ENCODE measurements at regions not wholly inside any gene's neighbourhood (a gene's known extent, or its start where the extent isn't known, plus 50 kb on each side); places are given as distances from the start of the nearest gene placed in this dataset.

DNA sequence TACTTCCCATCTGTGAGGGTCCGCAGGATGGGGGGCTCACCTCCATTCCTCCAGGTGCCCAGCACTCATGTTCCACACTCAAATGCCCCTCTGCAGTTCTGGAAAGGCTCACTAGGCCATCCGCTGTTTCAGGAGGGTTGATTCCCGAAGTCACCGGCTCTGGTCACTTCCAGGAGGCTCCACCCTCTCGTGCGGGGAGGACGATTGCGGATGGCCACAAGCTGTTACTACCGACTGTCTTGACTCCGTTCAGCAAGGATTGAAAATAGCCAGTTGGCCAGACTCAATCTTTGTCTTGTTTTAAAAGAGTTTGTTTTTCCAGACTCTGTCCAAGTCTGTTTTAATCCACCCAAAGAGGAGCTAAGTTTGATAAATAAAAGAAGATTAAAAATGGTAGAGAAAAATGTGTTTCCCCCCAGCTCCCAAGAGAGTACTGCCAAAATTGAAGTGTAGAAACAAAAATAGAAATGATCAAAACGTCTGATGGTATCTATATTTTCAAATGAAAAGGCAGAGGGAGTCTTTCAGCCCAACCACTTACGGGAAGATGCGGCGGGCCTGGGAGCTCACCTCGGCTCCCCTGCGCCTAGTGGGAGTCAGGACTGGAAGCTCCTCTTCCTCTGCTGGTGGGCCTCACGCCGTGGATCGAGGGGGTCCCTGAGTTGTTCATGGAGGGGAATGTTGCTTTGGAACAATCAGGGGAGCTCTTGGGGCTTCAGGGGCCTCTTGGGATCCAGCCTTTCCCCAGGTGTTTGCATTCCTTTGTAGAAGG, 1280.8 kb downstream of the BRD1 start:
- no peak overlapping the region for H3K9ac ChIP-seq (ENCODE audit: low read depth, low read length, poor library complexity)
- no CpG with 5 or more reads among the region's 19 CpGs for WGBS, 2 donors (ENCODE audit: extremely low coverage in 2 of 2, insufficient read length in 2 of 2, insufficient replicate concordance in 1 of 2)

DNA sequence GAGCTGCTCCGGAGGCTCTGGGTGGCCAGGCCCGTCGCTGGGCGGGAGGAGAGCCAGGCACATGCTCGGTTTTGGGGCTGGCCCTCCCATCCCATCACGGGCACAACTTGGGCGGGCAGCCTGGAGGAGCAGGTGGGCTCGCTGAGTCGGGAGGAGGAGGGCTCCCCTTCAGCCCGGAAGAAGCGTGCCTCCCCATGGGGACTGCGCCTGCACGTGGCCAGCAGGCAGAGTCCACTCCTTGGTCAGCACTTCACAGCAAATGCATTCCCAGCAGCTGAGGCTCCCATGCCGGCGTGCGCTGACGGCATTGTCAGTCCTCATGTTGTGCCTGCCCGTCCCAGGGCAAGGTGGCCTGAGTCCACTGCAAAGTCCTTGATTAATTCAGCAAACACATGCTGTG, 1281.7 kb downstream of the BRD1 start:
- no CpG with 5 or more reads among the region's 18 CpGs for WGBS, 2 donors (ENCODE audit: extremely low coverage in 2 of 2, insufficient read length in 2 of 2, insufficient replicate concordance in 1 of 2)

More for the DNA sequence above, 1280.8 kb downstream of the BRD1 start:
- peaks cover 0 to 3% (median 0%) of the 10 kb centered on the region in 3 experiments for H3K27me3 ChIP-seq (ENCODE audit: control insufficient read depth in 3 of 3, insufficient read depth in 3 of 3, low read depth in 1 of 3, low read length in 3 of 3)
- H3K14ac ChIP-seq (ENCODE audit: low read length) = peak overlapping the region; percentile 50
- no peak overlapping the region for H2BK120ac ChIP-seq (ENCODE audit: low read depth, low read length)
- peak overlapping the region; percentile 49 for H2AK5ac ChIP-seq (ENCODE audit: low read depth, low read length)
- H2BK12ac ChIP-seq (ENCODE audit: low read length) = no peak overlapping the region
- H3K4me2 ChIP-seq (ENCODE audit: insufficient read depth, low read length, poor library complexity, severe bottlenecking) = no peak overlapping the region
- H3K4me3 ChIP-seq (ENCODE audit: low read length in 2 of 2) = no peak overlapping the region
- no peak overlapping the region for H3K4ac ChIP-seq (ENCODE audit: low read length)
- DNase-seq (ENCODE audit: low spot score) = no peak
- no peak overlapping the region for H3K18ac ChIP-seq (ENCODE audit: low read length)
- H3K4me1 ChIP-seq (ENCODE audit: control insufficient read depth in 2 of 2, insufficient read depth in 1 of 2, low read depth in 1 of 2, low read length in 2 of 2) = no peaks in the 10 kb centered on the region
- peaks cover 9% of the 10 kb centered on the region for H3K79me1 ChIP-seq (ENCODE audit: low read depth, low read length)
- H3K9me3 ChIP-seq (replicated peaks in 1 of 2; ENCODE audit: control insufficient read depth in 2 of 2, insufficient read depth in 1 of 2, low read depth in 1 of 2, low read length in 2 of 2) = peaks cover 0 to 5% of the 10 kb centered on the region in 2 donors
- no peak overlapping the region for H2AFZ ChIP-seq (ENCODE audit: low read length)
- peaks cover 0 to 2% of the 10 kb centered on the region in 2 donors for H3K36me3 ChIP-seq (replicated peaks in 1 of 2; ENCODE audit: control insufficient read depth in 2 of 2, insufficient read depth in 2 of 2, low read length in 2 of 2)
- H4K91ac ChIP-seq (ENCODE audit: low read depth, low read length, poor library complexity) = no peak overlapping the region
- H2BK5ac ChIP-seq (ENCODE audit: low read length) = peak overlapping the region; percentile 3
- no peak overlapping the region for H2BK15ac ChIP-seq (ENCODE audit: low read length)
- no peak overlapping the region for H3K27ac ChIP-seq (replicated peaks; ENCODE audit: low read length)
- H3K23ac ChIP-seq (ENCODE audit: low read depth, low read length, poor library complexity) = no peak overlapping the region
- no peak overlapping the region for H4K8ac ChIP-seq (ENCODE audit: low read depth, low read length)

DNA sequence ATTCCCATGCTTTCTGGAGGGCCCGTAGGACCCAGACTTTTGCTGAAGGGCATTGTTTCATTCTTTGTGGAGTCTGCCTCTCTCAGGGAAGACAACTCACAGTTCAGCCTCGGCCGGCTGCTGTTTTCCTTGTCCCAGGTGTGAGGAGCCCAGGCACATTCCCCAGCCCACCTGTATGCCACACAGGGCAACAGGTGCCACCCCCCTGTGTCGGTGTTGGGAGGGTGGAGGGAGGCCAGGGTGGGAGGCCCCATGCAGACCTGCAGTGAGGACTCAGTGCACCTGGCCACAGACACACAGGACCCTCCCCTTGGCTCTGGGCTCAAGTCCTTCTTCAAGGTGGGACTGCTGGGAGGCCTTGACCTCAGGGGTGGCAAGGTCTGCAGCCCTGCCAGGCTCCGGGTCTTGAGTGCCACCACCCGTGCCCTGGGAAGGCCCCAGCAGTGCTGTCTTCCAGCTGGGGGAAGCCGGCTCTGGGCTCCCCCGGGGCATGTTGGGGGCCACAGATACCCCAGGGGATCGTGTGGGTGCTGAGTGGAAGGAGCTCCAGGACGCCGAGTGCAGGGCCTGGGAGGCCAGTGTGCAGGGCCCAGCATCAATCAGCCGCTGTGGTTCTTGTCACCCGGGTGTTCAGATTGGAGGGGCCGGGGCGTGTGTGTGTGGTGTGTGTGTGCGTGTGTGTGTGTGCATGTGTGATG, 1286.1 kb downstream of the BRD1 start:
- no peak overlapping the region for H3K9ac ChIP-seq (ENCODE audit: low read depth, low read length, poor library complexity)
- peaks cover 0 to 2% of the 10 kb centered on the region in 2 donors for H3K36me3 ChIP-seq (replicated peaks in 1 of 2; ENCODE audit: control insufficient read depth in 2 of 2, insufficient read depth in 2 of 2, low read length in 2 of 2)
- H2BK12ac ChIP-seq (ENCODE audit: low read length) = peak overlapping the region; percentile 73
- no peak overlapping the region for H3K4me2 ChIP-seq (ENCODE audit: insufficient read depth, low read length, poor library complexity, severe bottlenecking)
- H3K79me1 ChIP-seq (ENCODE audit: low read depth, low read length) = peaks cover 9% of the 10 kb centered on the region
- H2AFZ ChIP-seq (ENCODE audit: low read length) = no peak overlapping the region
- H3K27ac ChIP-seq (replicated peaks; ENCODE audit: low read length) = no peak overlapping the region
- H3K18ac ChIP-seq (ENCODE audit: low read length) = peak overlapping the region; percentile 70
- H3K4me1 ChIP-seq (ENCODE audit: control insufficient read depth in 2 of 2, insufficient read depth in 1 of 2, low read depth in 1 of 2, low read length in 2 of 2) = no peaks in the 10 kb centered on the region
- H3K23ac ChIP-seq (ENCODE audit: low read depth, low read length, poor library complexity) = peak overlapping the region; percentile 89
- peak overlapping the region; percentile 74 for H2AK5ac ChIP-seq (ENCODE audit: low read depth, low read length)
- H2BK120ac ChIP-seq (ENCODE audit: low read depth, low read length) = no peak overlapping the region
- WGBS, 2 donors (ENCODE audit: extremely low coverage in 2 of 2, insufficient read length in 2 of 2, insufficient replicate concordance in 1 of 2) = no CpG with 5 or more reads among the region's 16 CpGs
- no peak overlapping the region for H3K4me3 ChIP-seq (ENCODE audit: low read length in 2 of 2)
- H2BK15ac ChIP-seq (ENCODE audit: low read length) = no peak overlapping the region
- H4K8ac ChIP-seq (ENCODE audit: low read depth, low read length) = peak overlapping the region; percentile 82
- peaks cover 0 to 5% of the 10 kb centered on the region in 2 donors for H3K9me3 ChIP-seq (replicated peaks in 1 of 2; ENCODE audit: control insufficient read depth in 2 of 2, insufficient read depth in 1 of 2, low read depth in 1 of 2, low read length in 2 of 2)
- H3K27me3 ChIP-seq (ENCODE audit: control insufficient read depth in 3 of 3, insufficient read depth in 3 of 3, low read depth in 1 of 3, low read length in 3 of 3) = peaks cover 0 to 3% (median 0%) of the 10 kb centered on the region in 3 experiments
- peak overlapping the region; percentile 24 for H2BK5ac ChIP-seq (ENCODE audit: low read length)
- no peak for DNase-seq (ENCODE audit: low spot score)
- no peak overlapping the region for H4K91ac ChIP-seq (ENCODE audit: low read depth, low read length, poor library complexity)
- H3K4ac ChIP-seq (ENCODE audit: low read length) = no peak overlapping the region
- peak overlapping the region; percentile 71 for H3K14ac ChIP-seq (ENCODE audit: low read length)

More for the DNA sequence above, 1281.7 kb downstream of the BRD1 start:
- no peak for DNase-seq (ENCODE audit: low spot score)
- no peak overlapping the region for H2AK5ac ChIP-seq (ENCODE audit: low read depth, low read length)
- no peak overlapping the region for H3K4me3 ChIP-seq (ENCODE audit: low read length in 2 of 2)
- H3K27ac ChIP-seq (replicated peaks; ENCODE audit: low read length) = no peak overlapping the region
- H3K9me3 ChIP-seq (replicated peaks in 1 of 2; ENCODE audit: control insufficient read depth in 2 of 2, insufficient read depth in 1 of 2, low read depth in 1 of 2, low read length in 2 of 2) = peaks cover 0 to 5% of the 10 kb centered on the region in 2 donors
- H3K4ac ChIP-seq (ENCODE audit: low read length) = peak overlapping the region; percentile 15
- no peak overlapping the region for H2BK120ac ChIP-seq (ENCODE audit: low read depth, low read length)
- peaks cover 9% of the 10 kb centered on the region for H3K79me1 ChIP-seq (ENCODE audit: low read depth, low read length)
- peak overlapping the region; percentile 76 for H2BK15ac ChIP-seq (ENCODE audit: low read length)
- peaks cover 0 to 3% (median 0%) of the 10 kb centered on the region in 3 experiments for H3K27me3 ChIP-seq (ENCODE audit: control insufficient read depth in 3 of 3, insufficient read depth in 3 of 3, low read depth in 1 of 3, low read length in 3 of 3)
- H3K4me2 ChIP-seq (ENCODE audit: insufficient read depth, low read length, poor library complexity, severe bottlenecking) = no peak overlapping the region
- H2BK12ac ChIP-seq (ENCODE audit: low read length) = no peak overlapping the region
- H3K9ac ChIP-seq (ENCODE audit: low read depth, low read length, poor library complexity) = peak overlapping the region; percentile 17
- H3K36me3 ChIP-seq (replicated peaks in 1 of 2; ENCODE audit: control insufficient read depth in 2 of 2, insufficient read depth in 2 of 2, low read length in 2 of 2) = peaks cover 0 to 2% of the 10 kb centered on the region in 2 donors
- peak overlapping the region; percentile 86 for H3K14ac ChIP-seq (ENCODE audit: low read length)
- no peak overlapping the region for H4K91ac ChIP-seq (ENCODE audit: low read depth, low read length, poor library complexity)
- H4K8ac ChIP-seq (ENCODE audit: low read depth, low read length) = no peak overlapping the region
- H3K23ac ChIP-seq (ENCODE audit: low read depth, low read length, poor library complexity) = no peak overlapping the region
- H3K18ac ChIP-seq (ENCODE audit: low read length) = peak overlapping the region; percentile 27
- H3K4me1 ChIP-seq (ENCODE audit: control insufficient read depth in 2 of 2, insufficient read depth in 1 of 2, low read depth in 1 of 2, low read length in 2 of 2) = no peaks in the 10 kb centered on the region
- H2AFZ ChIP-seq (ENCODE audit: low read length) = no peak overlapping the region
- no peak overlapping the region for H2BK5ac ChIP-seq (ENCODE audit: low read length)

DNA sequence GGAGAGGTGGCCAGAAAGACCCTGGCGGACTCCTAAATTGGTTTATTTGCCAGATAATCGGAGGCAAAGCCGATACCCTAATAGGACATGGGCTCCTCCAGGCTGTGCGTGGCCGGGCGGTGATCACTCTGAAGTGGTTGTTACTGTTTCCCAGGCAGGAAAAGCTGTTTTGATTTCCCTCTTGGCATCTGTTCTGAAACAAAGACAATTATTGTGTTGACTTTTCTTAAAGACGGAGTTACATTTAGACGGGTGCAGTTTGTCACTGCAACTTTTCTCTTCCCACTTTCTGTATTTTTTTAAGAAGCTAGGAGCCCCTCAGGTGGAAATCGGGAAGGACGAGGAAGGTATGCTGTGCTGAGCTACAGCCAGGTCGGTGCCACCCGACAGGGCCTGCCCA, 1288.4 kb downstream of the BRD1 start:
- DNase-seq (ENCODE audit: low spot score) = no peak
- Histone ChIP-seq H3K14ac (ENCODE audit: low read length) (no peak overlapping the region), H3K79me1 (ENCODE audit: low read depth, low read length) (peaks cover 7% of the 10 kb centered on the region), H3K27ac (replicated peaks; ENCODE audit: low read length) (no peak overlapping the region), H2AFZ (ENCODE audit: low read length) (no peak overlapping the region), H3K4me3 (ENCODE audit: low read length in 2 of 2) (no peak overlapping the region), H4K8ac (ENCODE audit: low read depth, low read length) (no peak overlapping the region), H3K4me1 (ENCODE audit: control insufficient read depth in 2 of 2, insufficient read depth in 1 of 2, low read depth in 1 of 2, low read length in 2 of 2) (peaks cover 0 to 3% of the 10 kb centered on the region in 2 donors), H3K4ac (ENCODE audit: low read length) (no peak overlapping the region), H3K4me2 (ENCODE audit: insufficient read depth, low read length, poor library complexity, severe bottlenecking) (no peak overlapping the region), H3K18ac (ENCODE audit: low read length) (no peak overlapping the region), H3K9ac (ENCODE audit: low read depth, low read length, poor library complexity) (no peak overlapping the region), H2BK15ac (ENCODE audit: low read length) (no peak overlapping the region), H2AK5ac (ENCODE audit: low read depth, low read length) (no peak overlapping the region), H2BK5ac (ENCODE audit: low read length) (no peak overlapping the region), H3K36me3 (replicated peaks in 1 of 2; ENCODE audit: control insufficient read depth in 2 of 2, insufficient read depth in 2 of 2, low read length in 2 of 2) (peaks cover 0 to 6% of the 10 kb centered on the region in 2 donors), H3K27me3 (ENCODE audit: control insufficient read depth in 3 of 3, insufficient read depth in 3 of 3, low read depth in 1 of 3, low read length in 3 of 3) (peaks cover 0 to 3% (median 0%) of the 10 kb centered on the region in 3 experiments), H4K91ac (ENCODE audit: low read depth, low read length, poor library complexity) (no peak overlapping the region), H2BK12ac (ENCODE audit: low read length) (no peak overlapping the region), H2BK120ac (ENCODE audit: low read depth, low read length) (no peak overlapping the region), H3K9me3 (replicated peaks in 1 of 2; ENCODE audit: control insufficient read depth in 2 of 2, insufficient read depth in 1 of 2, low read depth in 1 of 2, low read length in 2 of 2) (peaks cover 0 to 8% of the 10 kb centered on the region in 2 donors), H3K23ac (ENCODE audit: low read depth, low read length, poor library complexity) (no peak overlapping the region)
- WGBS, 2 donors (ENCODE audit: extremely low coverage in 2 of 2, insufficient read length in 2 of 2, insufficient replicate concordance in 1 of 2) = no CpG with 5 or more reads among the region's 12 CpGs
